ENCODE measurements at regions not wholly inside any gene's neighbourhood (a gene's known extent, or its start where the extent isn't known, plus 50 kb on each side); places are given as distances from the start of the nearest gene placed in this dataset.

GRCh38 chr6:78666764-78667163, 200.6 kb upstream of the IRAK1BP1 start:
- TF ChIP-seq CTCF (IDR thresholded peaks at IDR 0.05) (no peak), POLR2A (IDR thresholded peaks at IDR 0.05) (no peak)

All from adrenal gland (tissue), 5 donors.